NK-92 (cell line): ENCODE measurements at regions not wholly inside any gene's neighbourhood (a gene's known extent, or its start where the extent isn't known, plus 50 kb on each side); places are given as distances from the start of the nearest gene placed in this dataset.

Experiments
- DNase-seq: peaks from one replicate; lab custom pipeline; 2025; ENCODE audit not compliant: unreplicated experiment; lab: John Stamatoyannopoulos, UW

- DNase-seq, result no peak
Measured at GRCh38 chr15:94177112-94177511, 54.2 kb upstream of the MCTP2 start.

DNA sequence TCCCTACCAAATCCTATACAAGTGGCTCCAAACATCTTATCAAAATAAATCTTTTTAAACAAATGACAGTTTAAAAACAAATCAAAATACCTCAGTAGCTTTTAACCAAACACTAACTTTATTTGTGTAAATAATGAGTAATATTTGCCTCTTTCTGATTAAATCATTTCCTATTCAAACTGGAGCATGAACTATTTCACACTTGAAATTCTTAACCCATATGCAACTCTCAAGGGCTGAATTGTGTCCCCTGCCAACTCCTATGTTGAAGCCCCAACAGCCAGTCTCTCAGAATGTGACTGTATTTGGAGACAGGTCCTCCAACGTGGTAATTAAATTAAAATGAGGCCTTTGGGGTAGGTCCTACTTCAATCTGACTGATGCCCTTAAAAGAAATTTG lies 55.9 kb upstream of the MCTP2 start:
- no peak for DNase-seq

GRCh38 chr15:94174399-94174802 lies 57.0 kb upstream of the MCTP2 start:
- DNase-seq, result no peak

GRCh38 chr15:94168250-94168649 lies 63.1 kb upstream of the MCTP2 start:
- no peak for DNase-seq

DNA sequence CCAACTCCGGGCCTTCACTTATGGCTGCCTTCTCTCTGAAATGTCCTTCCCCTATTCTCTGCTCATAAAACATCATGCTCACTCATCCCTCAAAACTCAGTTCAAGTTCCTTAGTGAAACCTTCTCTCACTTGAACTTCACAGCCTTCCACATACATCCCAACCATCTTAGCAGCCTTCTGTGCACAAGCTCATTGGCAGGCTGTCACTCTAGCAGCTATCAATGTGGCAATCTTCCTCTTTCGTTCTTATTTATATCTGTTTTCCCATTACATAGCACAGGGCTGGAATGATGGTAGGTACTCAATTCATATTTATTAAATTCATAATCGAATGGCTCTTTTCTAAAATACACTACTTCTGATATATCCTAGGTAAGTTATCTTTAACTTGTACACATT lies 66.4 kb upstream of the MCTP2 start:
- no peak for DNase-seq

DNA sequence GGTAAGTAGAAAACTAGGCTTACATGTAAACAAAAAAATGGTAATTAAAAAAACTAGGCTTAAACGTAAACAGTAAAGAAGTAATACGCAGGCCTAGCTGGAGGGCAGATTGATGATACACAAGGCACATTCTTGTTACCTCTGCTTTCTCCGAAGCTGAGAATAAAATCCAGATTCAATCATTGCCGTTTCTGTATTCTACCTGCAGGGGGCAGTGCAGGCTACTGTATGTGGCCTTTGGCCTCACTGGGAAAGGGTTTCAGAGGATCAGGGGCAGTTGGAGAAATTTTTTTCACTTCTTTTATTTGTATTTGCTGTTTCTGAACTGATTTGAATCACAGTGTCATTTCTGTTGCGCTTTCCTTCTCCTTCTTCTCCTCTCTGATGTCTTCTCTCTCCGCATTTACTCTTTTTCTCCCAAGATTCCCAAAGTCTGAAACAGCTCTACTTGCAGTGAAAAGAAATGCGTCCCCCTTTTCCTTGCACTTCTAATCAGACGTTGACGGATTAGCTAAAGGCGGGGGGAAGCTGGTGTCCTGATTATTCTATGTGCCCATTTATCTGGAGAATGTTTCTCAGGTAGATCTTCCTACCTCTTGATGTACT lies 67.1 kb upstream of the MCTP2 start:
- DNase-seq, result no peak

DNA sequence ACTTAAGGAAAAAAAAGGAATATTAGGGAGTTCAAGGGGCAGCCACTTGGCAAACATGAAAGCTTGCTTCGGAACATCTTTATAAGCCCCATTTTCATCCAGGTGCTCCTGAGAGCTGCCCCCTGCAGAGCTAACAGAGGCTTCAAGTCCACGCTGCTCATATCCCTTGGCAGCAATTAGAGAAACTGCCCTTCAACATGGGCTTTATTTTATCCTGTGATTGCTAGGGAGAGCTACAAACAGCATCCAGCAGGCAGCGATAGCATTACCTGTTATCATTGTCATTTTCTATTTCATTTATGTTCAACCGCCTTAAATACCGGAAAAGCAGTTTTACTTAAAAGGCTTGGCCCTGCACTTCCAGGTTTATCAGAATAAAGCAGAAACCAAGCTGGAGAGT lies 68.4 kb upstream of the MCTP2 start:
- no peak for DNase-seq

- no peak for DNase-seq
Measured at GRCh38 chr15:94154255-94154654, 77.1 kb upstream of the MCTP2 start.

DNA sequence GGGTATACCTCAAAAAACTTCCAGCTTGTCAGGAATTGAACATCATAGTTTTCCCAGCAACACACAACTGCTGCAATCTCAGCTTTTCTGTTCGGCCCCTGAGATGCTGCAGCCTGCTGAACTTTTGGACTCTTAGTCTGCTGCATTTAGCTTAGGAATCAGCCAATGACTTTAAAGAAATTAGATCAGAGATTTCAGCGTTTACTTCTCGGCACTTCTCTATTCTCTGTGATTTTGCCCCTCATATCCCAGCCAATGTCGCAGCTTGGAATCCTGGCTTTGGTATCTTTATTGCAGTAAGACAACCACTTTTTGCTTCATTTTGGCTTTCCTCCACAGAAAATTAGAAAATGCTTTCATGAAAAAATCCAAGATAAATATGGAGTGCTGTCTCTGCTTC lies 86.3 kb upstream of the MCTP2 start:
- DNase-seq, result no peak

DNA sequence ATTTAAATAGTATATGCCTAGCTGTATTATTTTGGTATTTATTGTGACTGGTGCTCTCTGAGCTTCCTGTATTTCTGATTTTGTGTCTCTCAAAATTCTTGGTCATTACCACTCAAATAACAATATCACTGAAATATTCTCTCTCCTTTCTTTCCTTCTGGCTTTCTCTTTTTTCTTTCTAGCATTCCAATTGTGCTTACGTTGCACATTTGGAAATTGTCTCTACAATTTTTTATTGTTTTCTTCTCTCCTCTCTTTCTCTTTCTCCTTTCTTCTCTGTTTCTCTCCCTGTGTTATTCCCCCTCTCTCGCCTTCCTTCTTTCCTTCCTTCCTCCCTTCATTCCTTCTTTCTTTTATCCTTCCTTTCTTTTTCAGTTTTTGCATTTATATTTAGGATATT lies 89.6 kb upstream of the MCTP2 start:
- no peak for DNase-seq

DNA sequence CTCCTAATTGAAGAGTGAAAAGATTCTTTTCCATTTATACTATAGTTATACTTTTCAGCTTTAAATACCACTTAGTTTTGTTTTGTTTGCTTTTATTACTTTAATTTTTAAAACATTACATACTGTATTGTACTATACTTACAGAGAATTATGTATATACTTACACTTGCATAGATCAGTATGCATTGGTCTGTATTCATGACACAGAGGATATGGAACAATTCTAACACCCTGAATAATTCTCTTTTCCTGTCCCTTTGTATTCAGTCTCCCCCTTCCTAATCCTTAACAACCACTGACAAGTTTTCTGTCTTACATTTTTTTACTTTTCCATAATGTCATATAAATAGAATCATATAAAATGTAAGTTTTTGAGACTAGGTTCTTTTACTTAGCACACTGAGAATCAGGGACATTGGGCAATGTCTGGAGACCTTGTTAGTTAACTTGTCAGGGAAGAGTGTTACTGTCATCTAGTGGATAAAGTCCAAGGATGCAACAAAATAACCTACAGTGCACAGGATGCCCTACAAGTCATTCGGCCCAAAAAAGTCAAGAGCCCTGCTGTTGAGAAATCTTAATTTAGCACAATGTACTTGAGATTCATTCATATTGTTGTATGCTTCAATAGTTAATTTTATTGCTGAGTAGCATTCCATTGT lies 95.7 kb upstream of the MCTP2 start:
- DNase-seq, result no peak

DNA sequence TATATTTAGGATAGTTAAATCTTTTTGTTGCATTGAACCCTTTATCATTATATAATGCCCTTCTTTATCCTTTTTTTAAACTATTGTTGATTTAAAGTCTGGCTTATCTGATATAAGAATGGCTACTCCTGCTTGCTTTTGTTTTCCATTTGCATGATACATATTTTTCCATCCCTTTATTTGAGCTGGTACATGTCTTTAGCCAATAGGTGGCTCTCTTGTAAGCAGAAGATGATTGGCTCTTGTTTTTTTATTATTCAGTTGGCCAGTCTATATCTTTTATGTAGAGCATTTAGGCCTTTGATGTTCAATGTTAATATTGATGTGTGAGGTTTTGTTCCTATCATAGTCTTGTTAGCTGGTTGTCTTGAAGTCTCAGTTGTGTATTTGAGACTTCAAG lies 99.5 kb upstream of the MCTP2 start:
- DNase-seq, result no peak

DNA sequence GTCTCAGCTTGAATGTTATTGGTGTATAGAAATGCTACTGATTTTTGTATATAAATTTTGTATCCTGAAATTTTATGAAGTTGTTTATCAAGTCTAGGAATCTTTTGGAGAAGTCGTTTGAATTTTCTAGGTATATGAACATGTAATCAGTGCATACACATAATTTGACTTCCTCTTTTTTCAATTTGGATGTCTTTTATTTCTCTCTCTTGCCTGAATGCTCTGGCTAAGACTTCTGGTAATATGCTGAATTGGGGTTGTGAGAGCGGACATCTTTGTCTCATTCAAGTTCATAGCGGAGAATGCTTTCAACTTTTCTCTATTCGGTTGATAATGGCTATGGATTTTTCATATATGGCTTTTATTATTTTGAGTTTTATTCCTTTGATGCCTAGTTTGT lies 100.9 kb upstream of the MCTP2 start:
- no peak for DNase-seq

DNA sequence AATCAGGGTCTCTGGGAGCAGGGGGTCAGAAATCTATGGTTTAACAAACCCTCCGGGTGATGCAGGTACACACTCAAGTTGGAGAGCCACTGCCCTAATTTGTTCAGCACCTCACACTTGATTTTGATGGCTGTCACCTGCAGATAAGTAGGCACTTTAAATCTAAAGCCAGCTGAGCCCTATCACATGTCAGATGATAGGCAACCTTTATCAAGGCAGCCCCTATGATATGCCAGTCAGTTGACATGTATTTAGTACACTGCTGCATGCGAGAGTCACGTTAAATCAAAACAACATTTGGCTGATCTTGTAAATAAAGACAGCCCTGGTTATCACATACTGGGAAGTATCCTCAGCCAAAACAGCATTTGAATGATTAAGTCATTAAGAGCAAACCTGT lies 104.4 kb upstream of the MCTP2 start:
- DNase-seq, result no peak

DNA sequence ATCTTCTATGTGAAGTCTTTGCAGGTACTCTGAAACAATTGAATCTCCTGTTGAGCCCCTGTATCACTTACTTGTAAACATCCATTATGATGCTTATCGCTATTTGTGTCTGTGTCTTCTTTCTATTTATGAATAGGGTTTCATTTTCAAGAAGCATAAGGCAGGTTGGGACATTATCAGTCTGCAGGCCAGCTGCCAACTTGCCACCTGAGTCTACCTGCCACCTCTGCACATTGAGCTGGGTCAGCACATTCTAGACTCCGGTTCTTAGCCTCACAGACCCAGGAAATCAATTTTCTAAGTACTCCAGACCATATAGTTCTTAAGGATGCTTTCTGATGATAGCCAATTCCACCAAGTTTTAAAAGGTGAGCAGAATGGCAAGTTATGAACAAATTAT lies 105.7 kb upstream of the MCTP2 start:
- DNase-seq, result no peak

- DNase-seq, result no peak
Measured at GRCh38 chr15:94125156-94125555, 106.2 kb upstream of the MCTP2 start.

- no peak for DNase-seq
Measured at GRCh38 chr15:94122516-94122915, 108.8 kb upstream of the MCTP2 start.

DNA sequence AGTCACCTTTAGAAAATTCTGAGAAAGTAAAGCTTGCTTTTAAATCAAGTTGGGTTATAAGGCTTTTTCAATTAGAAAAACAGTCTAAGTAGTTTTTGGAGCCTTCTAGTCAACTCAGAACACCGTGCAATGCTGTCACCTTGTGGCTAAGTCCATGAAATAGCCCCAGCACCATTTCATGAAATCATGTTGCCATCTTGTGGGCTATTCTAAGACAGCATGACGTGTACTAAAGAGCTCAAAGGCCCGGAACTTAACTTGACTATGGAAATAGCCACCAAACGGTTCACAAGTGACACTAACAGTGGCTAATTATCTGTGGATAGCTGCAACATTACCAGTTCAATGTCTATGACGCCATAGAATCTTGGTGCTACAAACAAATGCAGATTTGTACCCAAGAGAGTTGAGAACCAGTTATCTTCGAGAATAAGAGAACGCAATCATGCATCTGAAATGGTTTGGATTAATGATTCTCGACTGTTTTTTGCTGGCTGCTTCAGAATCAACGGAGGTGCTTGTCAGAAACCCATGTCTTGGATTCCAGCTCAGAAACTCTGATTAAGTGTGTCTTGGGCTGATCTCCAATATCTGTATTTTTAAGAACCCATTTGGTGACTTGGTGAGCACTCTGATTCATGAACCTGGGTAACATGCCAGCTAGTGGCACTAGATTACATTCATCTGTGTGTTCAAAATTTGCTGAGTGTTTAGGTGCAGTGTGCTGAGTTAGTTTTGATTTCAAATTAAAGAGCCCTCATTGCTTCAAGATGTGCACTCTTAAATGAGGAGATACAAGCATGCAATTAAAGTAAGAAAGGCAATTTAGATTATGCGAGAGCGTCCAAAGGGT lies 111.2 kb upstream of the MCTP2 start:
- peak; percentile 28 for DNase-seq

DNA sequence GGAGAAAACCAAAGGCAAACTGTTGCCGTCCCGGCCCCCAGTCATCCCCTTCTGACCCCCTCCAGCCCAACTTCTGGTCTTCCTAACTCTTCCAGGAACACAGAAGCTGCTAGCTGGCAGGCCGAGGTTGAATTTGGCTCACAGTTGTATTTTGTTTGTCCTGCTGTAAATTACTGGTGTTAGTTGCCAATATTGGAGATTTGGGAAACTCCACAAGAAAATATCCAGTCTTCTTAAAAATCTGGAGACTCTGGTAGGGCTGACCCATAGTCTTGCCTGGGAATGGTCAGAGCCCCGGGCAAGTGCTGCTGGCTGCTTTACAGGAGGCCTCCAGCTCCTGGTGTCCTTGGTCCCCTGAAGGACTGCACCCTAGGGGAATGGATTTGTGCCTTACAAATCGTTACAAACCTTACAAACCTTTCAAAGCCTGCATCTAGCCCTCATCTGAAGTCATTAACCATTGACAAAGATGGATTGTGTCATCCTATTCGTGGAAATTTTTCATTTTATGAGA lies 112.0 kb upstream of the MCTP2 start:
- no peak for DNase-seq

GRCh38 chr15:94110476-94111130 lies 120.8 kb upstream of the MCTP2 start:
- DNase-seq, result no peak

GRCh38 chr15:94107652-94108051 lies 123.7 kb upstream of the MCTP2 start:
- DNase-seq, result no peak

GRCh38 chr15:94105760-94106159 lies 125.6 kb upstream of the MCTP2 start:
- no peak for DNase-seq
